HG03060 (cell line): ENCODE measurements at regions not wholly inside any gene's neighbourhood (a gene's known extent, or its start where the extent isn't known, plus 50 kb on each side); places are given as distances from the start of the nearest gene placed in this dataset.
"Not testable (repeated sequence)": the region's sequence is repeated elsewhere in the genome, so short reads cannot be mapped to it uniquely, and the experiment has no call there.

Experiments used
- ATAC-seq: cut with Tn5 transposase; IDR thresholded peaks from one replicate; pipeline ENCODE4 v1.9.1; 2021; ENCODE audit warnings: low read depth, moderate number of reproducible peaks; ENCODE audit not compliant: unreplicated experiment

- no peak for ATAC-seq
Observed at GRCh38 chr15:62907275-62907674, 135.3 kb upstream of the TPM1 start.

- not testable (repeated sequence) for ATAC-seq
Observed at GRCh38 chr15:62908341-62908740, 134.2 kb upstream of the TPM1 start.

- ATAC-seq, result no peak
Observed at GRCh38 chr15:62909257-62909656, 133.3 kb upstream of the TPM1 start.

- ATAC-seq, result no peak
Observed at GRCh38 chr15:62912282-62912681, 130.3 kb upstream of the TPM1 start.

- no peak for ATAC-seq
Observed at GRCh38 chr15:62912808-62913207, 129.7 kb upstream of the TPM1 start.

GRCh38 chr15:62913246-62913645 lies 129.3 kb upstream of the TPM1 start:
- ATAC-seq, result no peak

GRCh38 chr15:62914461-62915079 lies 128.0 kb upstream of the TPM1 start:
- no peak for ATAC-seq

- no peak for ATAC-seq
Observed at GRCh38 chr15:62920682-62921502, 121.7 kb upstream of the TPM1 start.

- ATAC-seq, result no peak
Observed at GRCh38 chr15:62922514-62922913, 120.0 kb upstream of the TPM1 start.

- no peak for ATAC-seq
Observed at GRCh38 chr15:62925875-62926274, 116.7 kb upstream of the TPM1 start.

- ATAC-seq, result no peak
Observed at GRCh38 chr15:62927196-62927595, 115.4 kb upstream of the TPM1 start.

- no peak for ATAC-seq
Observed at GRCh38 chr15:62927836-62928235, 114.7 kb upstream of the TPM1 start.

GRCh38 chr15:62928242-62928999 lies 114.1 kb upstream of the TPM1 start:
- ATAC-seq, result no peak

GRCh38 chr15:62929000-62929357 lies 113.6 kb upstream of the TPM1 start:
- ATAC-seq, result no peak

GRCh38 chr15:62931650-62932049 lies 110.9 kb upstream of the TPM1 start:
- no peak for ATAC-seq

- no peak for ATAC-seq
Observed at GRCh38 chr15:62932436-62932835, 110.1 kb upstream of the TPM1 start.

GRCh38 chr15:62933386-62933785 lies 109.2 kb upstream of the TPM1 start:
- ATAC-seq, result no peak

- ATAC-seq, result no peak
Observed at GRCh38 chr15:62934236-62934971, 108.1 kb upstream of the TPM1 start.

GRCh38 chr15:62935300-62936081 lies 107.1 kb upstream of the TPM1 start:
- ATAC-seq, result no peak

- ATAC-seq, result no peak
Observed at GRCh38 chr15:62938825-62939224, 103.7 kb upstream of the TPM1 start.
